ENCODE measurements at regions not wholly inside any gene's neighbourhood (a gene's known extent, or its start where the extent isn't known, plus 50 kb on each side); places are given as distances from the start of the nearest gene placed in this dataset.

GRCh38 chr3:81029861-81030260, 731.6 kb downstream of the GBE1 start:
- no peak for ATAC-seq
- Histone ChIP-seq H3K4me2 (no peak overlapping the region), H3K4me1 (no peaks in the 10 kb centered on the region), H3K4me3 (no peak overlapping the region), H3K9me3 (no peaks in the 10 kb centered on the region), H3K27ac (no peak overlapping the region)
- no peak for DNase-seq (ENCODE audit: low read depth in 1 of 2, low spot score in 1 of 2)
- ChIA-PET CTCF (no interaction called here), POLR2A (no interaction called here)
- no peak for TF ChIP-seq RCOR1 (IDR thresholded peaks at IDR 0.05; ENCODE audit: low read depth, low read length)
- TF ChIP-seq PHF8 (IDR thresholded peaks at IDR 0.05; ENCODE audit: borderline replicate concordance, low read depth), result no peak
- no peak for TF ChIP-seq POLR2A (IDR thresholded peaks at IDR 0.05; ENCODE audit: low read length)
- TF ChIP-seq ATOH8 (CRISPR knock-in tag; IDR thresholded peaks at IDR 0.05; ENCODE audit: low read depth), result no peak
- TF ChIP-seq ZSCAN20 (CRISPR knock-in tag; IDR thresholded peaks at IDR 0.05), result no peak
- TF ChIP-seq CHD4 (IDR thresholded peaks at IDR 0.05; ENCODE audit: borderline replicate concordance), result no peak
- no peak for TF ChIP-seq FOXS1 (CRISPR knock-in tag; IDR thresholded peaks at IDR 0.05)
- TF ChIP-seq MAFK (IDR thresholded peaks at IDR 0.05; ENCODE audit: partially characterized antibody), result no peak
- no peak for TF ChIP-seq EHF (CRISPR knock-in tag; IDR thresholded peaks at IDR 0.05)
- WGBS (ENCODE audit: missing lambda C conversion rate), result 32% methylated on average over 2 of the region's 2 CpGs
- FAIRE-seq, result no peak

GRCh38 chr3:81027344-81027743, 734.1 kb downstream of the GBE1 start:
- no peak for TF ChIP-seq EHMT2 (IDR thresholded peaks at IDR 0.05; ENCODE audit: low read depth)
- no peak for TF ChIP-seq RAD21 (conservative IDR thresholded peaks at IDR 0.05 in 1 of 2, IDR thresholded peaks at IDR 0.05 in 1 of 2)
- no peak for TF ChIP-seq FOXS1 (CRISPR knock-in tag; IDR thresholded peaks at IDR 0.05)
- TF ChIP-seq ZNF302 (CRISPR knock-in tag; IDR thresholded peaks at IDR 0.05), result no peak
- TF ChIP-seq TP53 (CRISPR knock-in tag; IDR thresholded peaks at IDR 0.05), result no peak
- no peak for TF ChIP-seq SMC3 (IDR thresholded peaks at IDR 0.05)
- no peak for TF ChIP-seq HDAC2 (IDR thresholded peaks at IDR 0.05)
- no peak for TF ChIP-seq POLR2AphosphoS2 (conservative IDR thresholded peaks at IDR 0.05; ENCODE audit: low read length)
- TF ChIP-seq PHF8 (IDR thresholded peaks at IDR 0.05; ENCODE audit: borderline replicate concordance, low read depth), result no peak
- TF ChIP-seq NR3C1 (IDR thresholded peaks at IDR 0.05), result no peak
- TF ChIP-seq BCL3 (IDR thresholded peaks at IDR 0.05), result no peak
- no peak for TF ChIP-seq FOSL2 (IDR thresholded peaks at IDR 0.05)
- TF ChIP-seq FOSL2 (CRISPR knock-in tag; IDR thresholded peaks at IDR 0.05), result no peak
- TF ChIP-seq RFX5 (IDR thresholded peaks at IDR 0.05), result no peak
- TF ChIP-seq MAZ (IDR thresholded peaks at IDR 0.05; ENCODE audit: borderline replicate concordance, low read depth, low read length), result no peak
- Histone ChIP-seq H3K9me3 (no peaks in the 10 kb centered on the region), H3K4me3 (no peak overlapping the region), H3K4me1 (no peaks in the 10 kb centered on the region), H3K27ac (no peak overlapping the region), H3K4me2 (no peak overlapping the region)
- 17% methylated on average over 1 of the region's 1 CpG for WGBS (ENCODE audit: missing lambda C conversion rate)
- CTCF ChIA-PET, result no interaction called here
- POLR2A ChIA-PET, result no interaction called here
- FAIRE-seq (no peak), ATAC-seq (no peak), DNase-seq (ENCODE audit: low read depth in 1 of 2, low spot score in 1 of 2) (no peak)

DNA sequence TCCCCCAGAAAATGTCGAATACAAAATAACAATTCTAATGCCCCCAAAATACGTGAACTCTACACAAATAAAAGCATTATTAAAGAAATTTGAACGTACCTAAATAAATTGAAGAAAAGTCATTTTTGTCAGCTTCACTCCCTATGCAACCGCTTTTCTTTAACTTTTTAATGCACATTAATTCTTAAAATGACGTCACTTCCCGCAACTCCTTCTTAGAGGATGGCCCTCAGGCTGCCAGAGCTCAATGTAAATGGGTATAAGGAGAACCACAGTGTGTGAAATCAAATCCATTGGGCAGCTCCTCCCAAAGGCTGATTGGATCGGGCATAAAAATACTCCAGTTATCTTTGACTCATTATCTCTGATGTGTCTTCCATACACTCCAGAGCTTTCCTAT, 736.9 kb downstream of the GBE1 start:
- WGBS (ENCODE audit: missing lambda C conversion rate), result 11% methylated on average over 7 of the region's 7 CpGs
- H3K4me1 ChIP-seq, result no peaks in the 10 kb centered on the region
- FAIRE-seq, result no peak
- ChIA-PET CTCF (no interaction called here), POLR2A (no interaction called here)
- no peak overlapping the region for H3K4me2 ChIP-seq
- DNase-seq (ENCODE audit: low read depth in 1 of 2, low spot score in 1 of 2), result no peak
- H3K9me3 ChIP-seq, result no peaks in the 10 kb centered on the region
- no peak for ATAC-seq
- no peak overlapping the region for H3K27ac ChIP-seq
- no peak overlapping the region for H3K4me3 ChIP-seq
- TF ChIP-seq CTCF (IDR thresholded peaks at IDR 0.05) (no peak), CHD2 (IDR thresholded peaks at IDR 0.05; ENCODE audit: low read length, partially characterized antibody) (no peak), CBX8 (IDR thresholded peaks at IDR 0.05) (no peak), NPAS2 (CRISPR knock-in tag; IDR thresholded peaks at IDR 0.05; ENCODE audit: borderline replicate concordance) (no peak), RFX5 (IDR thresholded peaks at IDR 0.05) (no peak), NFE2L2 (conservative IDR thresholded peaks at IDR 0.05; ENCODE audit: low read length) (no peak), HEYL (CRISPR knock-in tag; IDR thresholded peaks at IDR 0.05) (no peak), BHLHE40 (IDR thresholded peaks at IDR 0.05; ENCODE audit: low read depth, low read length) (no peak), ZFP36 (IDR thresholded peaks at IDR 0.05; ENCODE audit: borderline replicate concordance, partially characterized antibody) (no peak), SREBF2 (IDR thresholded peaks at IDR 0.05) (no peak), TP53 (CRISPR knock-in tag; IDR thresholded peaks at IDR 0.05) (no peak)
- TF ChIP-seq, protein P1, sequence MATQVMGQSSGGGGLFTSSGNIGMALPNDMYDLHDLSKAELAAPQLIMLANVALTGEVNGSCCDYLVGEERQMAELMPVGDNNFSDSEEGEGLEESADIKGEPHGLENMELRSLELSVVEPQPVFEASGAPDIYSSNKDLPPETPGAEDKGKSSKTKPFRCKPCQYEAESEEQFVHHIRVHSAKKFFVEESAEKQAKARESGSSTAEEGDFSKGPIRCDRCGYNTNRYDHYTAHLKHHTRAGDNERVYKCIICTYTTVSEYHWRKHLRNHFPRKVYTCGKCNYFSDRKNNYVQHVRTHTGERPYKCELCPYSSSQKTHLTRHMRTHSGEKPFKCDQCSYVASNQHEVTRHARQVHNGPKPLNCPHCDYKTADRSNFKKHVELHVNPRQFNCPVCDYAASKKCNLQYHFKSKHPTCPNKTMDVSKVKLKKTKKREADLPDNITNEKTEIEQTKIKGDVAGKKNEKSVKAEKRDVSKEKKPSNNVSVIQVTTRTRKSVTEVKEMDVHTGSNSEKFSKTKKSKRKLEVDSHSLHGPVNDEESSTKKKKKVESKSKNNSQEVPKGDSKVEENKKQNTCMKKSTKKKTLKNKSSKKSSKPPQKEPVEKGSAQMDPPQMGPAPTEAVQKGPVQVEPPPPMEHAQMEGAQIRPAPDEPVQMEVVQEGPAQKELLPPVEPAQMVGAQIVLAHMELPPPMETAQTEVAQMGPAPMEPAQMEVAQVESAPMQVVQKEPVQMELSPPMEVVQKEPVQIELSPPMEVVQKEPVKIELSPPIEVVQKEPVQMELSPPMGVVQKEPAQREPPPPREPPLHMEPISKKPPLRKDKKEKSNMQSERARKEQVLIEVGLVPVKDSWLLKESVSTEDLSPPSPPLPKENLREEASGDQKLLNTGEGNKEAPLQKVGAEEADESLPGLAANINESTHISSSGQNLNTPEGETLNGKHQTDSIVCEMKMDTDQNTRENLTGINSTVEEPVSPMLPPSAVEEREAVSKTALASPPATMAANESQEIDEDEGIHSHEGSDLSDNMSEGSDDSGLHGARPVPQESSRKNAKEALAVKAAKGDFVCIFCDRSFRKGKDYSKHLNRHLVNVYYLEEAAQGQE (IDR thresholded peaks at IDR 0.05), result no peak

Data from A549 (cell line).